NCI-H2029 treated with DMSO at 0.1 percent for 48 hours (cell line): ENCODE measurements at regions not wholly inside any gene's neighbourhood (a gene's known extent, or its start where the extent isn't known, plus 50 kb on each side); places are given as distances from the start of the nearest gene placed in this dataset.
"Not testable (repeated sequence)": the region's sequence is repeated elsewhere in the genome, so short reads cannot be mapped to it uniquely, and the experiment has no call there.

Source experiments
- DNase-seq: peaks from one replicate; lab custom pipeline; 2025; lab: John Stamatoyannopoulos, UW

DNA sequence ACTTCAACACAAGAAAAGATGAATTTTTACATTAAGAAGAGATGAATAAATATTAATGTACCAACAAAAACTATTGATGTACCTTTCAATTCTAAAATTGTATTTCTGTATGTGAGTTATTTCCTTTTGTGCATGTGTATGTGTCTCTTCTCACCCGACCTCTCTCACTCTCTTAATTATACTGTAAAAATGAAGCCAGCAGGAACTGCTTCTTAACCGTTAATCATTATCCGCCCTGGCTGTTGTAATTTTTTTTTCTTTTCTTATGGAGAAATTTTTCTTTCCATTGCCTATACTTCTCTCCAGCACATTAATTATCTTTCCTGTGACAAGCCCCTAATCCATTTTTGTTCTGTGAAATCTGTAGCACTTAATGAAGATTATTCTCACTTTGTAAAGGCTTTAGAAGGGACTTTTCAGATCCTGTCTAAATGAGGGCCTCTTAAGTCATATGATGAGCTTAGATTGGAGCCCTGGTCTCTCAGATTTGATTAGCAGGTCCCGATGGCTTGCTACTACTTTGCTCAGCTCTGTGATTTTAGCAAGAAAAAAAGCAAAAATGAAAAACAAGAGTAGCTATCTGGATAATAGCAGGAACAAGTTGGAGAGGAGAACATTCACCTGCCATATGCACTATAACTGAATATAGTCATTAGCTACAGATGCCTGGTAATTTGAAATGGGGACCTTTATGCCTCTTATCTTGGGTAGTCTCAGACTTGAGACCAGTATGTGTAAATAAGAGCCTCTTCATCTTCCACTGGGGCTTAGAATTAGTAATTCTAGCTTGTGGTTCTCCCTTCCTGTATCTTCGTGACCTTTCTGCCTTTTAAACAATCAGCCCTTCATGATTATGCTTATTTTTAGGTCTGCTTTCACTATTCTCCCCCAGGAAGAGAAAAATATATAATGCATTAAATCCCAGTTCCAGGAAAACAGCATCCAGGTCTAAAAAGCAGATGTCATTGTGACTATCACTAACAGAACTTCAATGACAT is 80.0 kb upstream of the COL1A2 start:
- DNase-seq: no peak

DNA sequence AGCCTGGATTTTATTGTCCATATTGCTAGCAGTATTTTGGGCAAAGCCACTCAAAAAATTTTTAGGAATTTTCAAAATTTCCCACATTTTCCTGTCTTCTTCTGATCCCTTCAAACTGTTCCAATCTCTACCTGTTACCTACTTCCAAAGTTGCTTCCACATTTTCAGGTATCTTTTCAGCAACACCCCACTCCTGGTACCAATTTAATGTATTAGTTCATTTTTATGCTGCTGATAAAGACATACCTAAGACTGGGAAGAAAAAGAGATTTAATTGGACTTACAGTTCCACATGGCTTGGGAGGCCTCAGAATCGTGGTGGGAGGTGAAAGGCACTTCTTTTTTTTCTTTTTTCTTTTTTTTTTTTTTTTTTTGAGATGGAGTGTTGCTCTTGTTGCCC is 73.6 kb upstream of the COL1A2 start:
- DNase-seq: not testable (repeated sequence)

DNA sequence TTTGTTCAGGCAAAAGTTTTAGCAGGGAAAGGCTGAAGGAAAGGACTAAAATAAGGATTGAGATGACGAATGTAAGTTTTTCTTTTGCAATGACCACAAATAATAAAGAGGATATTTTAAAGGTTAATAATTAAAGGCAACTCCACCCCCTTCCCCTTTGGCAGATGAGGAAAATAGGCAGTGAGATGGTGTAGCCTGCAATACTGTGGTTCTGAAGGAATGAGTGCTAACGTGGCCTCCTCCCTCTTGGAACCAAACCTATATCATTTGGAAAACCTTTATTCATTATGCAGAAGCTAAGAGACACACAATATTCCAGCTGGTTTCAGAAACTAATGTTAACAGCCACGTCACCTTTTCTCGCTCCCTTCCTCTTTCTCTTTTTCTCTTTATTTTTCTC is 70.9 kb upstream of the COL1A2 start:
- no peak for DNase-seq

DNA sequence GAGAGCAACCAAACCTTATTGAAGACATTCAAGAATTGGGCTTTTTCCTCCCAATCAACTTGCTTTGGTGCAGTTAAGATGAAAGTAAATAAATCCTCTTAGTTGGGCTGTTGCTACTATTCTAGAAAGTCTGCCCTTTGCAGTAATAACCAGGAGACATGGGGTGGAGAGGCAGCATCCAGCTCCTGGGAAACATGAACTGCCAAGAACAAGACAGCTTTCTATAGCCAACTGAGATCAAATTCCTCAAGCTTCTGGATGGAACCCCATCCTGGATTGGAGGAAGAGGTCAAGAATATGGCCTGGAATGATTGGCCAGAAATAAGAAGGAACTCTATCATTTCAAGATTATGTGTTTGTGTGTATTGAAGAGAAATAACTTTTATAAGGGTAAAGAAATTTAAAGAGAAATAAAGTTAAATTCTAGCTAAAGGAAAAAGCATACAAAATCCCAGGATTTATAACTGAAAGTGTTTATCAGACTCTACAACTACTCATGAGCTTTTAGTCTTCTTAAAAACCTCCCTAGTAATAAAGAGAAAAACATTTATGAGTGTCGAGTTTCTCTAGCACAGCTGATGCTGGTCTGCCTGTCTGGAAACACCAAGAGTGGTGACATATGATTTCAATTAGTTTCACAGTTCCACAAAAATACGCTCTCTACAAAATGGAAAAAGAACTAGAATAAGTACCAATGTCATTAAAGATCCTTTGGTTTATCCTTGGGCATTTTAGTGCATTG is 70.1 kb upstream of the COL1A2 start:
- no peak for DNase-seq

DNA sequence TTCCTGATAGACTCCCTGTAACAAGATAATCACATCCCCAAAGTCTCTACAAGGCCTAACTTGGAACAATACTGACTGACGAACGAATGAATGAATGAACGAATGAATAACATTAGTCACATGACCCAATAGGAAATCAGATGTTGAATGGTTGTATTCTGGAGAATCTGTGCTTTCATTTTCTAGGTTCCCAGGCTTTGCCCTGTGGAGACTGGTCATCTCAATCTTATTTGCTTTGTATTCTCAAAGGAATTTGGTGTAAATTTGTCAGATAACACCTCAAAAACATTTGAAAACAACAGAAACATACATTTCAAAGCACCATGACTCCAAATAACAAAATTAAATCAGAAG is 69.6 kb upstream of the COL1A2 start:
- DNase-seq: no peak

DNA sequence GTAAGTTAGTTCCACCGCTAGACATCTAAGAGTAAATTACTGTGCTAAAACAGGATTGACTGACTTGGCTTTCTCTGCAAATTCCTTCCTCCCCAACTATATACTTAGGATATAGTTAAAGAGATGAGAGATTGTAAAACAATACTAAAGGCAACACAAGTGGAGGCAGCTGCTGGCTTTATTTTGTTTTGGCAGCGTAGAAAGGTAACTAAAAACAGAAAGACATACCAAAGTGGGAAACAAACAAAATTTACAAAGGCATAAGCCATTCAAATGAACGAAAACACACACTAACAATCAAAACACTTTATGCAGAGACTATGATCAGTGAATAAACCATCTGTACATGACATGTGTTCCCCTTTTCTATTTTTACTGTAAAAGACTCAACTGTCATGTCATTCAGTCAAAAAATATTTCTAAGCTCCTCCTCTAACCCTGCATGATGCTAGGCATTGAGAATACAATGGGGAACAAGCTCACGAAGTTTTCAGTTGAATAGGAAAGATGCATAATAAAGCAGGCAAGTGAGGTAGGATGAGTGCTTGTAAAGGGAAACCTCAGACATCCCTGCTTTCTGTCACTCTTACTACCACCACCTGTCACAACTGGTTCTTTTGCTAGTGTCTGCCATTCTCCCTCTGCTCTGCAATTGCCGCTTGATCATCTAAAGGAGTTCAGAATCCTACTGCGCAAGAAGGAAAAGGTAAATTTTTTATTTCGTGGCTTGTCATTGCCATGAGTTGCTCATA is 64.2 kb upstream of the COL1A2 start:
- no peak for DNase-seq

DNA sequence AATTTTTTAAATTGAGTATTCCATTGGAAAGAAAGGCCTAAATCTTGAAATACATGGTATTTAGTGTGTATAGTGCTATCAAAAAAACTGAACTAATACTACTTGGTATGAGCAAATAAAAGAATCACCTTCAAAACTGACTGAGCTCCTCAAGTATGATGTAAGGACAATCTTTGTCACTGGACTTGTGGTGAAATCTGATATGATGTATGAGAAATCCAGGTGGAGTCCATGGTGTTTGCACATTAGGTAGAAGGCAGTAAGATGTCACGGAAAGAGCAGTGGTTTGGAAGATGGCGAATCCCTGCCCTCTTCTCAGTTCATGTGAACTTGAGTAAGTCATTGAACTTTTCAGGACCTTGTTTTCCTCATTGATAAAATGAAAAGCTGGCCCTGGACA is 62.1 kb upstream of the COL1A2 start:
- DNase-seq: no peak

DNA sequence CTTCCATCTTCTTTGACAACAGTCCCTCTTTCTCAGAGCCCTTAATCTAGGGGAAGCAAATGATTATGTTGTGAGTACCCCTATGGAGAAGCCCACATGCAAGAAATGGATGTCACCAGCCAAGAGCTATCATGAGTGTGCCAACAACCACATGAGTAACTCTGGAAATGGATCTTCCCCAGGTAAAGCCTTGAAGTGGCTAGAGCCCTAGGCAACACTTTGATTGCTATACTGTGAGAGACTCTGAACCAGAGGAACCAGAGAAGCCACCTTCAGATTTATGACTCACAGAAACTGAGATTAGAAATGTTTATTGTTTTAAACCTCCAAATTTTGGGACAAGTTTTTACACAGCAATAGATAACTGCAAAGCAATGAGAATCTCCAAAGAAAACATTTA is 60.9 kb upstream of the COL1A2 start:
- DNase-seq: no peak

DNA sequence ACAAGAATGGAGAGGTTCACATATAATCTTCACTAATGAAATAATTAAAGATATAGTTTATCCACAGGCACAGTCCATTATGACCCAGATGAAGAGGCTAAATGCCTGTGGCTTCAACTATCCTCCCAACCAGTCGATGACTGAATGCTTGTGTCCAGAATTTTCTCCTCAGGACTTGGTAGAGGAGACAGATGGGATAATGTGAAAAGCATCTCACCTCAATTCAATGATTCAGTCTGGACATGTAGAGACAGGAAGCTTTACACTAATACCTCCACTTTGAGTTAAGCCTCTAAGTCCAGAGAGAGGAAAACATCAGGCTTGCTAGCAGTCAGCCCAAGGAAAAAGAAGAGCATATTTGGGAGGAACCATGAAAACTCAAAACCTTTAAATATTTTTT is 59.1 kb upstream of the COL1A2 start:
- DNase-seq: no peak

DNA sequence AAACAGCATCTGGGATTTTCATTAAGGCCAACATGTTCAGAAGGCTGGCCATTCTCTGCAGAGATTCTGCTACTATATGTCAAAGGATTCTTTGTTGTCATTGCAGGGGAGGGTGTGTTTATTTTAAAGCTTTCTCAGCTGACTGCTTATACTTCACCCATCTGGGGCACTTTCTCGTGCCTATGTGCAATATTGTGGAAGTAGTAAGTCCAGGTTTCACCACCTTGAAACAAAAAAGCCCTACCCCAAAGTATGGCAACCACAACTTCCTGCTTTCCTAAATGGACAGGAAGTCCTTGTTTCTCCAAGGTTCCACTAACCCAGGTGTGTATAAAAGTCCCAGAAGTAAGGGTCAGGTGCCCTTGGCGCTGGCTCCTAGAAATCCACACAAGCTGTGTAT is 58.7 kb upstream of the COL1A2 start:
- DNase-seq: no peak

DNA sequence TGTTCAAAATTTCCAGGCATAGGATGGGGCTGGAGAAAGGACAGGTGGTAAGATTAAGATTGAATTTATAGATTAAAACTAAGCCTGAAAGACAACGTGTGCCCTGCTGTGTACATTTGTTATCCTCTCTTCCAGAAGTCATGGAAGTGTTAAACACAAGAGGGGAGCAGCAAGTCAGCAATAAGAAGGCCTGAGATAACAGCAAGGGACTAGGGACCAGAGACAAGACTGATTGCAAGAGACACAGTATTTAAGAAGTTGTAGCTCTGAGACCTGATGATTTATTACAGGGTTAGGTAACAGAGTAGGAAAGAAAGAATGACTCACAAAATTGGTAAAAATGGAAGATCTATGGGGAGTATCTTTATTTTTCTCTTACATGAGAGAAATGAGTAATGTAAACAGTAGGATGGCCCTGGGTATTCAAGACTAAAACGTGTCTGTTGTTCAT is 55.7 kb upstream of the COL1A2 start:
- DNase-seq: no peak

DNA sequence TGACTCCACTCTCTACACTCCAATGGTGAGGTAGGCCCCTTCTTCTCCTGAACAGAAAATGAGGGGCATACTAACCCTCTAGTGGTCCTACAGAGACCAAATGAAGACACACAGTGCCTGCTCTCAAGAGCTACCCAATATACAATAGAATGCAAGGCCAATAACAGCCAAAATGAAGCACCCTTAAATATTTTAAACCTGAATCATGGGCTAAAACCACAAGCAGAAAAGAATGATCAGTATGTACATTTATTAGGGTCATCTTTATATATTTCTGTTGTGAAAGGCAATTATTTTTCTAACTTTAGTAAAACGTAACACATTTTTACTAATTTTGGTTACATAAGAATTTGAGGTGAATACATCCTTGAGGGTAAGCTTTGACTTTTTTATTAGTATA is 49.9 kb upstream of the COL1A2 start:
- DNase-seq: no peak
